ENCODE measurements at regions not wholly inside any gene's neighbourhood (a gene's known extent, or its start where the extent isn't known, plus 50 kb on each side); places are given as distances from the start of the nearest gene placed in this dataset.

DNA sequence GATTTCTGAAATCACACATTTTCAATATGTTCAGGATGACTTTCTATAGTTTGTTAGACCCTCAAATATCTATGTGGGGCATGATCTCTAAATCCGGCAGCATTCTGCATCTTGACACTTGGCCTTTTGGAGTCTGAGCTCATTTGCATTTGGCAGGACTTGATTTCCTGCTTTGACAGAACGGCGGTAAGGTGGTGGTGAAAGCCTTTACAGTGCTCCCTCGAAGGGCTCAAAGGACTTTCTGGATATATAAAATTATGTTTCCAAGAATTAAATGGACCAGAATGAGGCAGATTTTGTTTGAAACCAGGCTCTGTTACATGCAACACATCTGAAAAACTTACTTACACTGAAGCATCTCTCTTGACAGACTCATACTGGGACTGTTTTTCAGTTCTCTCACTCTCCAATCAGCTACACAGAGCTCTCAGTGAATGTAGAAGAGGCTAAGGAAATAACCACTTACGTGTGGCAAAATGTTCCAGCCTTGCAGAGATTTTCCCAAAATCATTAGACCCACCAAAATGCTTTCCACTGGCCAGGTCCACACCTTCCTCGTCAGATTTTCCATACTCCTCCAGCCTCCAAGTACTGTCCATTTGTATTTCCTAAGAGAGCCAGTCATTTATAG, 207.2 kb downstream of the SPRY2 start:
- Histone ChIP-seq H3K27ac (ENCODE audit: low read depth, low read length) (no peak overlapping the region), H3K9ac (ENCODE audit: low read length) (no peak overlapping the region), H3K9me3 (ENCODE audit: control insufficient read depth in 1 of 2, insufficient read depth in 1 of 2, low read depth in 1 of 2, low read length in 2 of 2) (no peaks in the 10 kb centered on the region), H3K4me1 (ENCODE audit: control insufficient read depth in 1 of 2, insufficient read depth in 2 of 2, low read length in 2 of 2) (peaks cover 2 to 13% of the 10 kb centered on the region in 2 experiments; a peak in 3 of 4 replicates), H4K20me1 (ENCODE audit: insufficient read depth) (no peaks in the 10 kb centered on the region), H2AFZ (ENCODE audit: low read depth, low read length, poor library complexity, severe bottlenecking) (no peak overlapping the region), H3K9me2 (ENCODE audit: insufficient read depth) (no peaks in the 10 kb centered on the region), H3K79me2 (ENCODE audit: insufficient read depth, low read length) (no peaks in the 10 kb centered on the region), H3K4me2 (ENCODE audit: low read length) (no peak overlapping the region), H3K4me3 (replicated peaks in 1 of 2; ENCODE audit: low read depth in 1 of 2, low read length in 2 of 2) (no peak overlapping the region), H3K27me3 (ENCODE audit: insufficient read depth, low read length) (no peaks in the 10 kb centered on the region), H3K36me3 (ENCODE audit: control insufficient read depth in 1 of 2, insufficient read depth in 2 of 2, low read length in 2 of 2) (no peaks in the 10 kb centered on the region)
- TF ChIP-seq CBX3 (IDR thresholded peaks at IDR 0.05; ENCODE audit: low read depth) (no peak), YY1 (IDR thresholded peaks at IDR 0.05; ENCODE audit: extremely low read depth, insufficient replicate concordance, low read depth, low read length) (no peak), EGR1 (IDR thresholded peaks at IDR 0.05; ENCODE audit: low read depth) (no peak), SRF (IDR thresholded peaks at IDR 0.05; ENCODE audit: low read depth) (no peak), POLR2AphosphoS5 (IDR thresholded peaks at IDR 0.05; ENCODE audit: low read depth, low read length) (no peak), CEBPB (IDR thresholded peaks at IDR 0.05; ENCODE audit: low read depth) (no peak), ZFX (IDR thresholded peaks at IDR 0.05) (no peak)
- POLR2A ChIA-PET: no interaction called here
- RAD21 ChIA-PET (ENCODE audit: low non-redundant PET in 1 of 2, low total read pairs in 2 of 2, uncharacterized antibody in 2 of 2, unreplicated experiment in 2 of 2): no interaction called here
- intact Hi-C loops (cut with micrococcal nuclease): no loop called here
- no peak for ATAC-seq
- CTCF ChIA-PET: no interaction called here
- no TSS peak for BruUV-seq (replicated peaks)
- DNase-seq (ENCODE audit: low read depth, low spot score): no peak

- Histone ChIP-seq H3K27ac (ENCODE audit: low read depth, low read length) (no peak overlapping the region), H3K9ac (ENCODE audit: low read length) (no peak overlapping the region), H3K9me2 (ENCODE audit: insufficient read depth) (no peaks in the 10 kb centered on the region), H2AFZ (ENCODE audit: low read depth, low read length, poor library complexity, severe bottlenecking) (no peak overlapping the region), H3K4me3 (replicated peaks in 1 of 2; ENCODE audit: low read depth in 1 of 2, low read length in 2 of 2) (no peak overlapping the region), H3K9me3 (ENCODE audit: control insufficient read depth in 1 of 2, insufficient read depth in 1 of 2, low read depth in 1 of 2, low read length in 2 of 2) (no peaks in the 10 kb centered on the region), H3K36me3 (ENCODE audit: control insufficient read depth in 1 of 2, insufficient read depth in 2 of 2, low read length in 2 of 2) (no peaks in the 10 kb centered on the region), H3K79me2 (ENCODE audit: insufficient read depth, low read length) (no peaks in the 10 kb centered on the region), H3K27me3 (ENCODE audit: insufficient read depth, low read length) (no peaks in the 10 kb centered on the region), H3K4me1 (ENCODE audit: control insufficient read depth in 1 of 2, insufficient read depth in 2 of 2, low read length in 2 of 2) (peaks cover 2 to 13% of the 10 kb centered on the region in 2 experiments; a peak in 3 of 4 replicates), H4K20me1 (ENCODE audit: insufficient read depth) (no peaks in the 10 kb centered on the region), H3K4me2 (ENCODE audit: low read length) (peak overlapping the region; percentile 44)
- no peak for DNase-seq (ENCODE audit: low read depth, low spot score)
- no peak for TF ChIP-seq POLR2AphosphoS5 (IDR thresholded peaks at IDR 0.05; ENCODE audit: low read depth, low read length)
- TF ChIP-seq CBX3 (IDR thresholded peaks at IDR 0.05; ENCODE audit: low read depth): no peak
- no peak for TF ChIP-seq ZNF274 (IDR thresholded peaks at IDR 0.05; ENCODE audit: low read depth, low read length)
- TF ChIP-seq ELF1 (IDR thresholded peaks at IDR 0.05; ENCODE audit: borderline replicate concordance, low read depth): no peak
- no peak for TF ChIP-seq EZH2 (IDR thresholded peaks at IDR 0.05)
- TF ChIP-seq EGR1 (IDR thresholded peaks at IDR 0.05; ENCODE audit: low read depth): 0 out of 2 replicates have a peak, but pooled peaks have one; percentile 29
- POLR2A ChIA-PET: no interaction called here
- peak; percentile 59; the same call in 1 of the 2 replicates for ATAC-seq
- CTCF ChIA-PET: no interaction called here
- intact Hi-C loops (cut with micrococcal nuclease): no loop called here
- RAD21 ChIA-PET (ENCODE audit: low non-redundant PET in 1 of 2, low total read pairs in 2 of 2, uncharacterized antibody in 2 of 2, unreplicated experiment in 2 of 2): no interaction called here
- BruUV-seq (replicated peaks): no TSS peak
Observed at GRCh38 chr13:80132741-80133601, 208.0 kb downstream of the SPRY2 start.
